OCI-LY3 (cell line): ENCODE measurements at regions not wholly inside any gene's neighbourhood (a gene's known extent, or its start where the extent isn't known, plus 50 kb on each side); places are given as distances from the start of the nearest gene placed in this dataset.

Experiments
- EZH2phosphoT487 ChIP-seq: fragments of 200-600 bp; shearing (Covaris generic); IDR thresholded peaks from 2 replicates; pipeline ENCODE4 v1.6.1; 2018; ENCODE audit warnings: antibody characterized with exemption, mixed run types, low read depth
- TF ChIP-seq, protein P1 (sequence below): fragments of 200-600, 300-600 bp; sonication (generic); IDR thresholded peaks from 2 replicates; pipeline ENCODE4 v1.5.1; 2014; ENCODE audit warnings: antibody characterized with exemption, low read length, low read depth

DNA sequence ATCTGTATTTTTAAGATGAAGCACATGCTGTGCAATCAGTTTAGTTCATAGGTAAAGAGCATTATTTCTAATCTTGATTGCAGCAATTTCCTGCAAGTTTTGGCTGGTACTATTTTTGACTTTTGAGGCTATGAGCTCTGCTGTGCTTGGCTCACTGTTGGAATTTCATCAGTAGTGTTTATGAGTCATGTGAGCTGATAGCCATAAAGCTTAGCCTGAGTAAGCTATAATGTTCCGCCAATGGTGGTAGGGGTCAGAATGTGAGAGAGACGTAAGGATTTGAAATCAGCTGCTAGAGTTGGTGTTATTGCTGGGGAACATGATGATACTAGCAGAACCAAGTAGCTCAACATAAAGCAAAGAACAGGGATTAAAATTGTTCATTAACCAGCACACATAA, 590.9 kb upstream of the GNPDA2 start:
- TF ChIP-seq, protein P1, sequence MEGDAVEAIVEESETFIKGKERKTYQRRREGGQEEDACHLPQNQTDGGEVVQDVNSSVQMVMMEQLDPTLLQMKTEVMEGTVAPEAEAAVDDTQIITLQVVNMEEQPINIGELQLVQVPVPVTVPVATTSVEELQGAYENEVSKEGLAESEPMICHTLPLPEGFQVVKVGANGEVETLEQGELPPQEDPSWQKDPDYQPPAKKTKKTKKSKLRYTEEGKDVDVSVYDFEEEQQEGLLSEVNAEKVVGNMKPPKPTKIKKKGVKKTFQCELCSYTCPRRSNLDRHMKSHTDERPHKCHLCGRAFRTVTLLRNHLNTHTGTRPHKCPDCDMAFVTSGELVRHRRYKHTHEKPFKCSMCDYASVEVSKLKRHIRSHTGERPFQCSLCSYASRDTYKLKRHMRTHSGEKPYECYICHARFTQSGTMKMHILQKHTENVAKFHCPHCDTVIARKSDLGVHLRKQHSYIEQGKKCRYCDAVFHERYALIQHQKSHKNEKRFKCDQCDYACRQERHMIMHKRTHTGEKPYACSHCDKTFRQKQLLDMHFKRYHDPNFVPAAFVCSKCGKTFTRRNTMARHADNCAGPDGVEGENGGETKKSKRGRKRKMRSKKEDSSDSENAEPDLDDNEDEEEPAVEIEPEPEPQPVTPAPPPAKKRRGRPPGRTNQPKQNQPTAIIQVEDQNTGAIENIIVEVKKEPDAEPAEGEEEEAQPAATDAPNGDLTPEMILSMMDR = no peak
- no peak for TF ChIP-seq EZH2phosphoT487
